ENCODE measurements at regions not wholly inside any gene's neighbourhood (a gene's known extent, or its start where the extent isn't known, plus 50 kb on each side); places are given as distances from the start of the nearest gene placed in this dataset.

GRCh38 chr11:34812905-34813576 is 103.1 kb downstream of the APIP start:
- Histone ChIP-seq H3K79me2 (ENCODE audit: control insufficient read depth, insufficient read depth, low read length) (no peaks in the 10 kb centered on the region), H3K4me1 (ENCODE audit: control insufficient read depth in 2 of 2, insufficient read depth in 2 of 2, low read length in 2 of 2) (no peaks in the 10 kb centered on the region), H3K36me3 (replicated peaks in 1 of 2; ENCODE audit: control extremely low read depth in 1 of 2, control insufficient read depth in 1 of 2, extremely low read depth in 1 of 2, insufficient read depth in 2 of 2, low read length in 1 of 2) (no peaks in the 10 kb centered on the region), H3K9ac (ENCODE audit: low read length) (no peak overlapping the region), H2AFZ (ENCODE audit: insufficient read depth, low read depth, low read length, poor library complexity, severe bottlenecking) (no peak overlapping the region), H3K9me3 (ENCODE audit: control extremely low read depth in 1 of 3, control insufficient read depth in 2 of 3, insufficient read depth in 1 of 3, low read length in 2 of 3) (peaks cover 0 to 8% (median 3%) of the 10 kb centered on the region in 3 donors), H3K4me3 (ENCODE audit: control extremely low read depth in 1 of 5, extremely low read depth in 1 of 5, insufficient read depth in 1 of 5, low read depth in 2 of 5, low read length in 4 of 5) (no peak overlapping the region), H3K4me2 (replicated peaks; ENCODE audit: low read depth, low read length, poor library complexity, severe bottlenecking) (no peak overlapping the region), H4K20me1 (ENCODE audit: control insufficient read depth, insufficient read depth, low read length, poor library complexity, severe bottlenecking) (no peaks in the 10 kb centered on the region), H3K27ac (ENCODE audit: low read length in 2 of 2) (no peak overlapping the region), H3K27me3 (replicated peaks in 1 of 4; ENCODE audit: control extremely low read depth in 1 of 4, control insufficient read depth in 3 of 4, insufficient read depth in 4 of 4, low read length in 3 of 4) (peaks cover 0 to 5% (median 1%) of the 10 kb centered on the region in 4 experiments)
- no peaks in the 10 kb centered on the region for H3K4me1 Mint-ChIP-seq
- H3K27ac Mint-ChIP-seq, result no peak overlapping the region
- no peak for DNase-seq
- H3K4me3 Mint-ChIP-seq, result no peak overlapping the region
- WGBS (ENCODE audit: insufficient coverage), result no CpG with 5 or more reads among the region's 1 CpG
- peaks cover 33% of the 10 kb centered on the region for H3K27me3 Mint-ChIP-seq
- TF ChIP-seq EZH2 (IDR thresholded peaks at IDR 0.05; ENCODE audit: borderline replicate concordance, insufficient read depth, low read depth, low read length, poor library complexity, severe bottlenecking), result no peak
- TF ChIP-seq CTCF (IDR thresholded peaks at IDR 0.05), result no peak
- intact Hi-C loops (cut with micrococcal nuclease), result no loop called here
- ChIA-PET CTCF (no interaction called here), POLR2A (no interaction called here)
- peaks cover 9% of the 10 kb centered on the region for H3K9me3 Mint-ChIP-seq (ENCODE audit: insufficient read depth)
- no peak for ATAC-seq (ENCODE audit: low read depth)

GRCh38 chr11:34811858-34812257 is 104.3 kb downstream of the APIP start:
- peaks cover 0 to 8% (median 3%) of the 10 kb centered on the region in 3 donors for H3K9me3 ChIP-seq (ENCODE audit: control extremely low read depth in 1 of 3, control insufficient read depth in 2 of 3, insufficient read depth in 1 of 3, low read length in 2 of 3)
- DNase-seq (no peak), ATAC-seq (ENCODE audit: low read depth) (no peak)
- H3K36me3 ChIP-seq (replicated peaks in 1 of 2; ENCODE audit: control extremely low read depth in 1 of 2, control insufficient read depth in 1 of 2, extremely low read depth in 1 of 2, insufficient read depth in 2 of 2, low read length in 1 of 2), result no peaks in the 10 kb centered on the region
- ChIA-PET CTCF (no interaction called here), POLR2A (no interaction called here)
- intact Hi-C loops (cut with micrococcal nuclease), result no loop called here
- H3K4me3 ChIP-seq (ENCODE audit: control extremely low read depth in 1 of 5, extremely low read depth in 1 of 5, insufficient read depth in 1 of 5, low read depth in 2 of 5, low read length in 4 of 5), result no peak overlapping the region
- no peak overlapping the region for H3K9ac ChIP-seq (ENCODE audit: low read length)
- TF ChIP-seq EZH2 (IDR thresholded peaks at IDR 0.05; ENCODE audit: borderline replicate concordance, insufficient read depth, low read depth, low read length, poor library complexity, severe bottlenecking) (no peak), CTCF (IDR thresholded peaks at IDR 0.05) (no peak)
- Mint-ChIP-seq H3K27ac (no peak overlapping the region), H3K4me1 (no peaks in the 10 kb centered on the region), H3K9me3 (ENCODE audit: insufficient read depth) (peaks cover 9% of the 10 kb centered on the region), H3K27me3 (peaks cover 37% of the 10 kb centered on the region), H3K4me3 (no peak overlapping the region)
- no peak overlapping the region for H3K27ac ChIP-seq (ENCODE audit: low read length in 2 of 2)
- no peaks in the 10 kb centered on the region for H4K20me1 ChIP-seq (ENCODE audit: control insufficient read depth, insufficient read depth, low read length, poor library complexity, severe bottlenecking)
- no CpG with 5 or more reads among the region's 3 CpGs for WGBS (ENCODE audit: insufficient coverage)
- no peaks in the 10 kb centered on the region for H3K4me1 ChIP-seq (ENCODE audit: control insufficient read depth in 2 of 2, insufficient read depth in 2 of 2, low read length in 2 of 2)
- no peak overlapping the region for H2AFZ ChIP-seq (ENCODE audit: insufficient read depth, low read depth, low read length, poor library complexity, severe bottlenecking)
- H3K27me3 ChIP-seq (replicated peaks in 1 of 4; ENCODE audit: control extremely low read depth in 1 of 4, control insufficient read depth in 3 of 4, insufficient read depth in 4 of 4, low read length in 3 of 4), result peaks cover 0 to 5% (median 2%) of the 10 kb centered on the region in 4 experiments
- no peaks in the 10 kb centered on the region for H3K79me2 ChIP-seq (ENCODE audit: control insufficient read depth, insufficient read depth, low read length)
- H3K4me2 ChIP-seq (replicated peaks; ENCODE audit: low read depth, low read length, poor library complexity, severe bottlenecking), result no peak overlapping the region
